Islet precursor cell (in vitro differentiated cells): ENCODE measurements at regions not wholly inside any gene's neighbourhood (a gene's known extent, or its start where the extent isn't known, plus 50 kb on each side); places are given as distances from the start of the nearest gene placed in this dataset.
"Not testable (repeated sequence)": the region's sequence is repeated elsewhere in the genome, so short reads cannot be mapped to it uniquely, and the experiment has no call there.

Source experiments
- DNase-seq: peaks from one replicate; pipeline ENCODE4 v3.0.0-alpha.2; 2018

DNA sequence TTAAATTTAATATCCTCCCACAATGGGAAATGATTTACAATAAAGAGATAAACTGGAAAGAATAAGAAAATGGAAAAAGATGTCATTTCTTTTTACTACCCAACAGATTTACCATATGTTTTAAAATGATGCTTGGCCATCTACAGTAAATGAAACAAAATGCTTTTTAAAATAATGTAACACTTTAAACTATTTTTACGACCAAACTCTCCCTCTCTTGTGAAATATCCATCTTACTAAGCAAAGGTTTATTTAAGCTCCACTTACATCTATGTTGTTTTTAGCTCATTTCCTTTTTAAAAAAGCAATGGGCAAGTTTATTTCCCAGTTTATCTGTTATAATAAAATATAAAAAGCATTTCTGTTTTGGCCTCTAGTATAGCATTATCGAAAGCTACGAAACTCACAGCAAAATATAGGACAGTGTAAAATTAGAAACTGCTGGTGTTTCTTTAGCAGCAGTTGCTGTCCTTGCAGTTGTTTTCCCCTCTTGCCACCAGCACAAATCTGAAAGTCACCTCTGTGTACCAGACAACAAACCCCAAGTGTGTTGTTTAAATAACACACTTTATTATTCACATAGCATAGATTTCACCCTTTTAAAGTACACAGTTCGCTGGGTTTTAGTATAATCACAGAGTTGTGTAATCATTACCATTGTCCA lies 195.1 kb downstream of the CDRT15L2 start:
- DNase-seq = no peak

DNA sequence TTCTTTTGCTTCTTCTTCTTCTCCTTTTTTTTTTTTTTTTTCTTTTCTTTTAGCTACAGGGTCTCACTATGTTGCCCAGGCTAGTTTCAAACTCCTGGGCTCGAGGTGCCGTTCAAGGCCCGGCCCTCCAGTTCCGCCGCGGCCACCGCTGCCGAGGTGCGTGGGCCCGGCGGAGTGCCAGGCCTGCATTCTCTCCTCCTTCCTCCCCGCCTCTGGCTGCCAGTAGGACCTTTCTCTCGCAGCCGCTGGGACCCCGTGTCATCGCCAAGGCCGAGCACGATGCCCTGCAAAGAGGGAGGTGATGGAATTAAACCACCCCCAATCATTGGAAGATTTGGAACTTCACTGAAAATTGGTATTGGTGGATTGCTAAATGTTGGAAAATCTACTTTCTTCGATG lies 195.8 kb downstream of the CDRT15L2 start:
- no peak for DNase-seq

GRCh38 chr17:20779521-20779920 lies 200.0 kb downstream of the CDRT15L2 start:
- no peak for DNase-seq

GRCh38 chr17:20781260-20781659 lies 201.7 kb downstream of the CDRT15L2 start:
- no peak for DNase-seq

DNA sequence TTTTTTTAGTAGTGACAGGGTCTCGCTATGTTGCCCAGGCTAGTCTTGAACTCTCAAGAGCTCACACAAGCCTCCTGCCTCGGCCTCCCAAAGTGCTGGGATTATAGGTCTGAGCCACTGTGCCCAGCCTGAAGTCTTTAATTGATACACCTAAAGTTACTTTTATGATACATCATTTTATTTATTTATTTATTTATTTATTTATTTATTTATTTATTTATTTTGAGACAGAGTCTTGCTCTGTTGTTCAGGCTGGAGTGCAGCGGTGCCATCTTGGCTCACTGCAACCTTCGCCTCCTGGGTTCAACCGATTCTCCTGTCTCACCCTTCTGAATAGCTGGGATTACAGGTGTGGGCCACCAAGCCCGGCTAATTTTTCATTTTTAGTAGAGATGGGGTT lies 202.3 kb downstream of the CDRT15L2 start:
- not testable (repeated sequence) for DNase-seq

DNA sequence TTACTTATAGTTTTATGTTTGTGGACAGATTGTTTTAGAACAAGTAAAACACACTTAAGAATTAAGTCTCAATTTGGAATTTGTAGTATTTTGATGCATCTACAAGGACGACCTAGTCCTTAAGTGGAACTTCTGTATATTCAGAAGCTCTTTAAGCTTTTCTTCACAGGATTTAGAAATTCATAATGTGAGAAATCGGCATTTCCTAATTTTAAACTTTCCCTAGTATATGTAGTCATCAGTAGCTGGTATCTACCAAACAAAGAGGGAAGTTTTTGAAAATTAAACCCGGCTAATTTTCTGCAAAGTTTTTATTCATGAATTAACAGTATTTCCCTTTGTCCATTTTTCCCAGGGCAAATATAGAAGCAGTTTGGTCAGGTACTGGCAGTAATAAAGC lies 203.6 kb downstream of the CDRT15L2 start:
- no peak for DNase-seq

- DNase-seq = no peak
Observed at GRCh38 chr17:20784100-20784665, 204.7 kb downstream of the CDRT15L2 start.

- no peak for DNase-seq
Observed at GRCh38 chr17:20787281-20787680, 207.8 kb downstream of the CDRT15L2 start.

- DNase-seq = no peak
Observed at GRCh38 chr17:20791626-20792025, 212.1 kb downstream of the CDRT15L2 start.

DNA sequence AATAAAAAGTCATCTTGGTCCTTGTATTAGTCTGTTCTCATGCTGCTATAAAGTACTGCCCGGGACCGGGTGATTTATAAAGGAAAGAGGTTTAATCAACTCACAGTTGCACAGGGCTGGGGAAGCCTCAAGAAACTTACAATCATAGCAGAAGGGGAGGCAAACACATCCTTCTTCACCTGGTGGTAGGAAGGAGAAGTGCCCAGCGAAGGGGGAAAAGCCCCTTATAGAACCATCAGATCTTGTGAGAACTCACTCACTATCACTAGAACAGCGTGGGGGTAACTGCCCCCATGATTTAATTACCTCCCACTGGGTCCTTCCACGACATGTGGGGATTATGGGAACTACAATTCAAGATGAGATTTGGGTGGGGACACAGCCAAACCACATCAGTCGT lies 215.0 kb downstream of the CDRT15L2 start:
- not testable (repeated sequence) for DNase-seq

- DNase-seq = no peak
Observed at GRCh38 chr17:20797292-20797691, 217.8 kb downstream of the CDRT15L2 start.

DNA sequence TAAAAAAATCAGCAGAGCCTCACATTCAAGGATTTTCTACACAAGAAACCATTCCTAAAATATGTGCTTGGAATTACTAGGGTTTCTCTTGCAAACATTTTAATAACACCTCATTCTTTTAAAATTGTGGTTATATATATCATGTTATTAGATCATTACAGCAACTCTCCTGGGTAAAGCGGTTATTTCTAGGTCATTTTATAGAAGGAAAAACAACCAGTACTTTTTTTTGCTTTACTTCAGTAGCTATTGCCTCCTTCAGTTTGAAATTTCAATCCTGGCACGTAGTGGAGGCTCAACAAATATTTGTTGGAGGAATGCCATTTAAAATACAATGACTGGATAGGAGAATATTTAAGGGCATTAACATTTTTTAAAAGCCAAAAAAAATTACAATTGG lies 220.6 kb downstream of the CDRT15L2 start:
- no peak for DNase-seq

- no peak for DNase-seq
Observed at GRCh38 chr17:20805751-20806150, 226.2 kb downstream of the CDRT15L2 start.

- DNase-seq = not testable (repeated sequence)
Observed at GRCh38 chr17:20807566-20807965, 228.0 kb downstream of the CDRT15L2 start.

DNA sequence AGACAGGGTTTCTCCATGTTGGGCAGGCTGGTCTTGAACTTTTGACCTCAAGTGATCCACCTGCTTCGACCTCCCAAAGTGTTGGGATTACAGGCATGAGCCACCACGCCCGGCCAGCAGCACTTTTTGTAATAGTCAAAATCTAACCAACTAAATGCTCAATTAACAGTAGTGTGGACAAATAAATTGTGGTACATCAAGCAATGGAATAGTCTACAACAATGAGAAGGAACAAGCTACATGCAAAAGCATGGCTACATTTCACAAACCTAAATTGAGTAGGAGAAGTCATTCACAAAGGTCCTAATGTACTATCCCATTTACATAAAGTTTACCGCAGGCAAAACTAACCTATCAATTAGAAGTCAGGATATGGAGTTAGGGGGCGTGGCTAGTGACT lies 227.4 kb downstream of the USP22 start:
- not testable (repeated sequence) for DNase-seq

DNA sequence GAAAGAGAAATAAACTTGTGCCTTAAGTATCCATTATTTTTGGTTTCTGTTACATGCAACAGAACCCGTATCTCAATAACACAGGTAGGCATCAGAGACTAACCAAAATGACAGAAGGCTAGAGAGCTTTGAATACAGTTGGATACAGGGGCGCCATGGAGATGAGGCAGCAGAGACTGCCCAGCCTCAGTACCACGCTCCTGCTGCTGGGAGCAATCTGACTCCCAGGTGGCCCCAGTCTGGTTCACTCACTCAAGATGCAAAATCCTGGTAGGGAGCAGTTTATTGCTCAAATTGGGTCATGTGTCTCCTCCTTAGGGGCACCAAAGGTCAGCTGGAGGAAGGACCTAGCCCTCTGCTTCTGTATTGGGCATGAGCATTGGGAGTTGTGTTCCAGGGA lies 218.9 kb downstream of the USP22 start:
- peak; percentile 69 for DNase-seq

GRCh38 chr17:20825539-20825938 lies 217.3 kb downstream of the USP22 start:
- DNase-seq = no peak

DNA sequence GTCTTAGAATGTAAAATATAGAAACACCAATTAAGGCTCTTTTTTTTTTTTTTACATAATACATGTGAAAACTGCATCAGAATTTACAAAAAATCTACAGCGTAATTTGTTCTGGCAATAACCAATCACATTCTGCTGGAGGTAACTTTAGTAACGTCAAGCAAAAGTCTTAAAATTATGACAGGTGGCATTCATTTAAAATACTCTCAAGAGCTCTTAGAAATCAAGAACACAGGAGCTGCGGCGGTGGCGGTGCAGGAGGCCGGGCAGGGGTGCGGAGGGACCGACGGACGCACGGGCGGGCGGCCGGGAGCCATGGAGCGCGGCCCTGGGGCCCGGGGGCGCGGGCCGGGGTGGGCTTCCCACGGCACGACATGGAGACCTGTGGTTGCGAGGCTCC lies 202.4 kb downstream of the USP22 start:
- DNase-seq = not testable (repeated sequence)

DNA sequence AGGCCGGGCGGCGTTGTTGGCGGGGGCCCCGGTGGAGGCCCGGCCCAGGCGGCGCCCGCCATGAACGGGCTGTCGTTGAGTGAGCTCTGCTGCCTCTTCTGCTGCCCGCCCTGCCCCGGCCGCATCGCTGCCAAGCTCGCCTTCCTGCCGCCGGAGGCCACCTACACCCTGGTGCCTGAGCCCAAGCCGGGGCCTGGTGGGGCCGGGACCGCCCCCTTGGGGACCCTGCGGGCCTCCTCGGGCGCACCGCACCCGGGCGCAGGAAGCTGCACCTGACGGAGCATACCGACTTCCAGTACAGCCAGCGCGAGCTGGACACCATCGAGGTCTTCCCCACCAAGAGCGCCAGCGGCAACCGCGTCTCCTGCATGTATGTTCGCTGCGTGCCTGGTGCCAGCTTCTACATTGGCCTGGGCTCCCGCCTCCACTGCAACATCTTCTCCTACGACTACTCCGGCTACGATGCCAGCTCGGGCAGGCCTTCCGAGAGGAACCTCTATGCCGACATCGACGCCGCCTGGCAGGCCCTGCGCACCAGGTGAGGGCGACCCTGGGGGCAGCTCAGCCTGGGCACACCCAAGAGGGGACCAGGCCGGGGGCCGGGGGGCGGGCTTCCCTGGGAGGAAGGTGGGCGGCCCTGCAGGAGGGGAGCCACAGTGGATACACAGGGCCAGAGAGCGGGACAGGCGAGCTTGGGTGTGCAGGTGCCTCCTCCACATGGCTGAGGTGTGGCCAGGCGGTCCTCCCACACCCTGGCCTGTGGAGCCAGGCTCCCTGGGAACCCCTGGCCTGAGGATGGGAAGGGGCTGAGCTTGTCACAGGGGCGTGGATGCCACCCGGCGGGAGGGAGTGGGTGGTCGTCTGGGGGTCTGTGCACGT lies 201.6 kb downstream of the USP22 start:
- not testable (repeated sequence) for DNase-seq

- not testable (repeated sequence) for DNase-seq
Observed at GRCh38 chr17:20842012-20842411, 200.8 kb downstream of the USP22 start.

- not testable (repeated sequence) for DNase-seq
Observed at GRCh38 chr17:20843261-20843660, 199.6 kb downstream of the USP22 start.

- peak; percentile 85 for DNase-seq
Observed at GRCh38 chr17:20843799-20844553, 198.8 kb downstream of the USP22 start.

DNA sequence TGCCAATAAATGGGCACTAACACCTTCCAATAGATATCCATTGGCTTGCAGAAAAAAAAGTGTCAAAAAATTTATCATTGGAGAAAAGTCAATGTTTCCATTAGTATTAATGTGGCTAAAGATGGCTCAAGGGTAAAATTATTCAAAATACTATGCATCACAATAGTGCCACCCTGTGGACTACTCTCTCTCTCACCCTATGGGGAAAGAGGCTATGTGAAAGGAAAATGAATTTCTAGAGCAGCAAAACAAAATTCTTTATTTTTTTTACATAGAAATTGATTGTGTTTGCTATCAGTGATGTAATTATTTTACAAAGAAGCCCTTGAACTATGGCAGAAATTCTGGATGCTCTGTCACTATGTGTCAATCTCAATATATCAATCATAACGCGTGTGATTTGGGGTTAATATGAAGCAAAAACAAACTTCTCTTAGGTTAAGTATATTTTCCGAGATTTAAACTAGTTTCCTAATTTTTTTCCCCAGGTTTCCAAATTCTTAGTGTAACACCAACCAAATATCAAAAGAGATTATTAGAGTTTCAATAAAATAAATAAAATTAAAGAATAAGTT lies 193.9 kb downstream of the USP22 start:
- DNase-seq = not testable (repeated sequence)
